DND-41 (cell line): ENCODE measurements at regions not wholly inside any gene's neighbourhood (a gene's known extent, or its start where the extent isn't known, plus 50 kb on each side); places are given as distances from the start of the nearest gene placed in this dataset.

Experiments used
- CTCF ChIP-seq: IDR thresholded peaks from 2 replicates; pipeline ENCODE4 v1.5.1; 2012; ENCODE audit warnings: borderline replicate concordance, low read length, moderate library complexity, mild to moderate bottlenecking; ENCODE audit not compliant: poor library complexity, severe bottlenecking; ENCODE audit errors: extremely low read depth
- EZH2 ChIP-seq: IDR thresholded peaks from 3 replicates; pipeline ENCODE4 v1.6.1; 2012; ENCODE audit warnings: borderline replicate concordance, low read depth, mild to moderate bottlenecking, moderate library complexity, low read length, inconsistent platforms; ENCODE audit not compliant: severe bottlenecking

- no peak for TF ChIP-seq CTCF
- TF ChIP-seq EZH2: no peak
Observed at GRCh38 chr22:48451891-48452290, 1375.8 kb downstream of the BRD1 start.
